WTC11 (cell line): ENCODE measurements at regions not wholly inside any gene's neighbourhood (a gene's known extent, or its start where the extent isn't known, plus 50 kb on each side); places are given as distances from the start of the nearest gene placed in this dataset.

ENCODE experiments used
- ATAC-seq: fragments of 200-7000 bp; cut with Tn5 transposase; 2 replicates; pipeline ENCODE4 v1.10.0; 2021; ENCODE audit warnings: mild to moderate bottlenecking, moderate library complexity
- CTCF ChIA-PET: fragments of 300-600 bp; sonication (Branson Sonifier 250); formaldehyde crosslinking; loops from one replicate; lab custom pipeline; 2021; ENCODE audit warnings: antibody characterized with exemption; lab: Charles Lee
- POLR2A ChIA-PET: fragments of 350-600 bp; sonication (Branson Sonifier 250); formaldehyde crosslinking; loops from one replicate; lab custom pipeline; 2021; ENCODE audit warnings: antibody characterized with exemption; lab: Charles Lee
- DNase-seq: peaks from one replicate; pipeline ENCODE4 v3.0.0; 2021; ENCODE audit warnings: low spot score
- H3K27ac Mint-ChIP-seq: 2 replicates; pipeline ENCODE4 v1.8.0; 2021; ENCODE audit warnings: mixed read lengths
- H3K27me3 Mint-ChIP-seq: 2 replicates; pipeline ENCODE4 v1.8.0; 2021; ENCODE audit warnings: low read depth, mild to moderate bottlenecking, moderate library complexity, mixed read lengths
- H3K36me3 Mint-ChIP-seq: 2 replicates; pipeline ENCODE4 v1.8.0; 2021; ENCODE audit warnings: mixed read lengths
- H3K4me1 Mint-ChIP-seq: 2 replicates; pipeline ENCODE4 v1.8.0; 2022; ENCODE audit warnings: mixed read lengths
- H3K4me3 Mint-ChIP-seq: 2 replicates; pipeline ENCODE4 v1.8.0; 2021; ENCODE audit warnings: mild to moderate bottlenecking, moderate library complexity, mixed read lengths
- H3K9me3 Mint-ChIP-seq: 2 replicates; pipeline ENCODE4 v1.8.0; 2021; ENCODE audit warnings: mixed read lengths
- ATF1 ChIP-seq: sonication (generic); formaldehyde crosslinking; IDR thresholded peaks from 2 replicates; pipeline ENCODE4 v1.8.1; 2023; ENCODE audit warnings: mild to moderate bottlenecking, moderate library complexity, missing genetic modification reagents
- CBFB ChIP-seq: sonication (generic); formaldehyde crosslinking; IDR thresholded peaks from 2 replicates; pipeline ENCODE4 v1.8.1; 2022; ENCODE audit warnings: mild to moderate bottlenecking, low read depth, missing genetic modification reagents
- CREM ChIP-seq: sonication (generic); formaldehyde crosslinking; IDR thresholded peaks from 2 replicates; pipeline ENCODE4 v1.8.1; 2022; ENCODE audit warnings: mild to moderate bottlenecking, missing genetic modification reagents, moderate library complexity
- CTCF ChIP-seq: fragments of 200-600 bp; IDR thresholded peaks from 2 replicates; pipeline ENCODE4 v1.8.0; 2022; ENCODE audit warnings: antibody characterized with exemption
- E2F1 ChIP-seq: sonication (generic); formaldehyde crosslinking; IDR thresholded peaks from 2 replicates; pipeline ENCODE4 v1.8.0; 2022; ENCODE audit warnings: mild to moderate bottlenecking, missing genetic modification reagents
- ELF4 ChIP-seq: sonication (generic); formaldehyde crosslinking; IDR thresholded peaks from 2 replicates; pipeline ENCODE4 v1.8.1; 2022; ENCODE audit warnings: low read depth, mild to moderate bottlenecking, moderate library complexity, missing genetic modification reagents
- ETV6 ChIP-seq: sonication (generic); formaldehyde crosslinking; IDR thresholded peaks from 2 replicates; pipeline ENCODE4 v1.8.1; 2022; ENCODE audit warnings: mild to moderate bottlenecking, missing genetic modification reagents
- FOXP4 ChIP-seq: sonication (generic); formaldehyde crosslinking; IDR thresholded peaks from 2 replicates; pipeline ENCODE4 v1.8.0; 2022; ENCODE audit warnings: mild to moderate bottlenecking, missing genetic modification reagents
- GRHL2 ChIP-seq: fragments of 250-450 bp; sonication (Bioruptor Pico); IDR thresholded peaks from 2 replicates; pipeline ENCODE4 v1.8.0; 2022; ENCODE audit warnings: mild to moderate bottlenecking, moderate library complexity; ENCODE audit not compliant: insufficient replicate concordance, severe bottlenecking
- HMGA2 ChIP-seq: fragments of 250-450 bp; sonication (Bioruptor Pico); IDR thresholded peaks from 2 replicates; pipeline ENCODE4 v1.4.0; 2021; ENCODE audit warnings: mild to moderate bottlenecking, moderate library complexity
- IRF2 ChIP-seq: sonication (generic); formaldehyde crosslinking; IDR thresholded peaks from 2 replicates; pipeline ENCODE4 v1.8.0; 2022; ENCODE audit warnings: low read depth, missing genetic modification reagents, borderline replicate concordance
- MLX ChIP-seq: sonication (generic); formaldehyde crosslinking; IDR thresholded peaks from 2 replicates; pipeline ENCODE4 v1.8.1; 2023; ENCODE audit warnings: mild to moderate bottlenecking, missing genetic modification reagents, moderate library complexity
- NR1H2 ChIP-seq: sonication (generic); formaldehyde crosslinking; IDR thresholded peaks from 2 replicates; pipeline ENCODE4 v1.9.0; 2021; ENCODE audit warnings: mild to moderate bottlenecking, moderate library complexity, missing genetic modification reagents
- PREB ChIP-seq: sonication (generic); formaldehyde crosslinking; IDR thresholded peaks from 2 replicates; pipeline ENCODE4 v1.8.1; 2022; ENCODE audit warnings: mild to moderate bottlenecking, missing genetic modification reagents, moderate library complexity, borderline replicate concordance
- SMAD4 ChIP-seq: sonication (generic); formaldehyde crosslinking; IDR thresholded peaks from 2 replicates; pipeline ENCODE4 v1.8.0; 2022; ENCODE audit warnings: mild to moderate bottlenecking, missing genetic modification reagents
- SOX15 ChIP-seq: fragments of 250-450 bp; sonication (Bioruptor Pico); IDR thresholded peaks from 2 replicates; pipeline ENCODE4 v1.9.0; 2021; ENCODE audit warnings: mild to moderate bottlenecking
- SP1 ChIP-seq: sonication (generic); formaldehyde crosslinking; conservative IDR thresholded peaks from 2 replicates; pipeline ENCODE4 v1.8.1; 2022; ENCODE audit warnings: missing genetic modification reagents
- STAT6 ChIP-seq: sonication (generic); formaldehyde crosslinking; conservative IDR thresholded peaks from 2 replicates; pipeline ENCODE4 v1.8.1; 2023; ENCODE audit warnings: mild to moderate bottlenecking, low read depth, missing genetic modification reagents, moderate library complexity
- ZBTB21 ChIP-seq: sonication (generic); formaldehyde crosslinking; IDR thresholded peaks from 2 replicates; pipeline ENCODE4 v1.8.1; 2023; ENCODE audit warnings: mild to moderate bottlenecking, missing genetic modification reagents, borderline replicate concordance
- ZNF138 ChIP-seq: sonication (generic); formaldehyde crosslinking; conservative IDR thresholded peaks from 2 replicates; pipeline ENCODE4 v1.8.1; 2022; ENCODE audit warnings: mild to moderate bottlenecking, moderate library complexity, missing genetic modification reagents
- ZNF263 ChIP-seq: sonication (generic); formaldehyde crosslinking; IDR thresholded peaks from 2 replicates; pipeline ENCODE4 v1.8.1; 2022; ENCODE audit warnings: low read depth, mild to moderate bottlenecking, moderate library complexity, missing genetic modification reagents
- ZNF317 ChIP-seq: sonication (generic); formaldehyde crosslinking; IDR thresholded peaks from 2 replicates; pipeline ENCODE4 v1.8.1; 2023; ENCODE audit warnings: low read depth, mild to moderate bottlenecking, moderate library complexity, missing genetic modification reagents, borderline replicate concordance
- ZNF532 ChIP-seq: fragments of 250-450 bp; sonication (Bioruptor Pico); IDR thresholded peaks from 2 replicates; pipeline ENCODE4 v1.9.0; 2021; ENCODE audit warnings: mild to moderate bottlenecking, borderline replicate concordance
- ZNF671 ChIP-seq: fragments of 250-450 bp; sonication (Bioruptor Pico); IDR thresholded peaks from 2 replicates; pipeline ENCODE4 v1.8.0; 2021; ENCODE audit warnings: mild to moderate bottlenecking

GRCh38 chr17:68784431-68784830, 170.8 kb downstream of the ABCA8 start:
- DNase-seq (no peak), ATAC-seq (no peak)
- Mint-ChIP-seq H3K4me1 (no peaks in the 10 kb centered on the region), H3K9me3 (peaks cover 27% of the 10 kb centered on the region), H3K27ac (no peak overlapping the region), H3K27me3 (no peaks in the 10 kb centered on the region), H3K36me3 (peaks cover 10% of the 10 kb centered on the region), H3K4me3 (no peak overlapping the region)
- POLR2A ChIA-PET: no interaction called here
- CTCF ChIA-PET: no interaction called here
- TF ChIP-seq SMAD4: no peak
- TF ChIP-seq ZNF532 (CRISPR knock-in tag): no peak
- TF ChIP-seq ZNF138 (CRISPR knock-in tag): no peak
- TF ChIP-seq ZNF263: no peak
- TF ChIP-seq SOX15: no peak
- no peak for TF ChIP-seq CREM
- TF ChIP-seq NR1H2 (CRISPR knock-in tag): no peak
- no peak for TF ChIP-seq CBFB (CRISPR knock-in tag)
- TF ChIP-seq STAT6 (CRISPR knock-in tag): no peak
- no peak for TF ChIP-seq ZNF317 (CRISPR knock-in tag)
- TF ChIP-seq ATF1: no peak
- no peak for TF ChIP-seq E2F1 (CRISPR knock-in tag)

- Mint-ChIP-seq H3K9me3 (peaks cover 23% of the 10 kb centered on the region), H3K27me3 (no peaks in the 10 kb centered on the region), H3K4me1 (no peaks in the 10 kb centered on the region), H3K27ac (no peak overlapping the region), H3K4me3 (no peak overlapping the region), H3K36me3 (peaks cover 10% of the 10 kb centered on the region)
- CTCF ChIA-PET: no interaction called here
- DNase-seq (no peak), ATAC-seq (no peak)
- POLR2A ChIA-PET: no interaction called here
- no peak for TF ChIP-seq CTCF
- TF ChIP-seq HMGA2 (CRISPR knock-in tag): no peak
- TF ChIP-seq MLX (CRISPR knock-in tag): no peak
- no peak for TF ChIP-seq NR1H2 (CRISPR knock-in tag)
- no peak for TF ChIP-seq IRF2 (CRISPR knock-in tag)
- no peak for TF ChIP-seq FOXP4
- no peak for TF ChIP-seq SP1 (CRISPR knock-in tag)
- no peak for TF ChIP-seq ELF4 (CRISPR knock-in tag)
- TF ChIP-seq ETV6 (CRISPR knock-in tag): no peak
- TF ChIP-seq ZBTB21 (CRISPR knock-in tag): no peak
- TF ChIP-seq PREB (CRISPR knock-in tag): no peak
- TF ChIP-seq ZNF671 (CRISPR knock-in tag): no peak
- no peak for TF ChIP-seq GRHL2 (CRISPR knock-in tag)
These were observed 171.3 kb downstream of the ABCA8 start for GRCh38 chr17:68783861-68784260.
